ENCODE measurements at regions not wholly inside any gene's neighbourhood (a gene's known extent, or its start where the extent isn't known, plus 50 kb on each side); places are given as distances from the start of the nearest gene placed in this dataset.

GRCh38 chr16:73371584-73372319 is 323.8 kb upstream of the ZFHX3 start:
- intact Hi-C loops (cut with DNase I) = no loop called here
- no peak overlapping the region for H3K4me3 ChIP-seq
- TF ChIP-seq CTCF (IDR thresholded peaks at IDR 0.05) = no peak
- DNase-seq (no peak), ATAC-seq (no peak)
- peaks cover 0 to 5% (median 0%) of the 10 kb centered on the region in 3 donors for H3K27me3 ChIP-seq (ENCODE audit: insufficient read depth in 3 of 3, low read length in 2 of 3)
- H3K4me1 ChIP-seq = no peaks in the 10 kb centered on the region
- no peak overlapping the region for H3K27ac ChIP-seq
- no peaks in the 10 kb centered on the region for H3K36me3 ChIP-seq (ENCODE audit: insufficient read depth in 1 of 2, low read depth in 1 of 2)
- no peaks in the 10 kb centered on the region for H3K9me3 ChIP-seq
- WGBS, 3 donors = 87 to 92% (median 90%) methylated on average over 9 of the region's 9 CpGs

- no peaks in the 10 kb centered on the region for H3K36me3 ChIP-seq (ENCODE audit: insufficient read depth in 1 of 2, low read depth in 1 of 2)
- H3K4me3 ChIP-seq = no peak overlapping the region
- no peaks in the 10 kb centered on the region for H3K9me3 ChIP-seq
- DNase-seq (no peak), ATAC-seq (no peak)
- 64 to 71% (median 68%) methylated on average over 3 of the region's 3 CpGs for WGBS, 3 donors
- H3K27ac ChIP-seq = no peak overlapping the region
- no peaks in the 10 kb centered on the region for H3K4me1 ChIP-seq
- intact Hi-C loops (cut with DNase I) = no loop called here
- no peak for TF ChIP-seq CTCF (IDR thresholded peaks at IDR 0.05)
- H3K27me3 ChIP-seq (ENCODE audit: insufficient read depth in 3 of 3, low read length in 2 of 3) = peaks cover 0 to 5% (median 0%) of the 10 kb centered on the region in 3 donors
Measured at GRCh38 chr16:73369851-73370250, 321.9 kb upstream of the ZFHX3 start.

GRCh38 chr16:73368715-73369114 is 320.8 kb upstream of the ZFHX3 start:
- Histone ChIP-seq H3K36me3 (ENCODE audit: insufficient read depth in 1 of 2, low read depth in 1 of 2) (no peaks in the 10 kb centered on the region), H3K4me1 (no peaks in the 10 kb centered on the region), H3K9me3 (no peaks in the 10 kb centered on the region), H3K4me3 (no peak overlapping the region), H3K27ac (no peak overlapping the region), H3K27me3 (ENCODE audit: insufficient read depth in 3 of 3, low read length in 2 of 3) (peaks cover 0 to 5% (median 0%) of the 10 kb centered on the region in 3 donors)
- TF ChIP-seq CTCF (IDR thresholded peaks at IDR 0.05) = no peak
- DNase-seq = no peak
- intact Hi-C loops (cut with DNase I) = no loop called here
- WGBS, 3 donors = 95 to 96% (median 95%) methylated on average over 4 of the region's 4 CpGs
- ATAC-seq = no peak

GRCh38 chr16:73365016-73365551 is 317.2 kb upstream of the ZFHX3 start:
- TF ChIP-seq CTCF (IDR thresholded peaks at IDR 0.05) = no peak
- Histone ChIP-seq H3K4me1 (no peaks in the 10 kb centered on the region), H3K27me3 (ENCODE audit: insufficient read depth in 3 of 3, low read length in 2 of 3) (peaks cover 0 to 5% (median 0%) of the 10 kb centered on the region in 3 donors), H3K36me3 (ENCODE audit: insufficient read depth in 1 of 2, low read depth in 1 of 2) (no peaks in the 10 kb centered on the region), H3K27ac (no peak overlapping the region), H3K9me3 (no peaks in the 10 kb centered on the region), H3K4me3 (no peak overlapping the region)
- intact Hi-C loops (cut with DNase I) = no loop called here
- ATAC-seq (no peak), DNase-seq (peak in 1 of 2 donors; percentile 19)
- whole genome bisulfite sequencing, 3 donors = 30 to 32% (median 31%) methylated on average over 9 of the region's 9 CpGs

Measured in psoas muscle (tissue), 7 donors.